CD14-positive monocyte (primary cell): ENCODE measurements at regions not wholly inside any gene's neighbourhood (a gene's known extent, or its start where the extent isn't known, plus 50 kb on each side); places are given as distances from the start of the nearest gene placed in this dataset.

Source experiments
- DNase-seq, 3 donors: peaks; one replicate each; pipeline ENCODE4 v3.0.0-alpha.2; 2011 to 2022
- H2AFZ ChIP-seq: 2 replicates; pipeline ENCODE4 v1.6.0; 2012; ENCODE audit warnings: mild to moderate bottlenecking, low read depth, low read length, inconsistent platforms; ENCODE audit not compliant: insufficient read depth, poor library complexity, severe bottlenecking
- H3K27ac ChIP-seq, 2 donors: 1 replicate in 1 of 2; 2 replicates in 1 of 2; pipeline ENCODE4 v1.5.1; 2012 to 2013; ENCODE audit warnings: low read length in 2 of 2, control low read depth in 1 of 2, inconsistent platforms in 1 of 2, low read depth in 1 of 2, mild to moderate bottlenecking in 1 of 2
- H3K27me3 ChIP-seq, 2 donors: one replicate each; pipeline versions ENCODE4 v1.6.0 to v1.6.1; 2011 to 2013; ENCODE audit warnings: low read length in 2 of 2; ENCODE audit not compliant: control insufficient read depth in 2 of 2, insufficient read depth in 2 of 2
- H3K36me3 ChIP-seq, 2 donors: replicated peaks in 1 of 2; 1 replicate in 1 of 2; 2 replicates in 1 of 2; pipeline versions ENCODE4 v1.5.1 to v1.6.1; 2012 to 2013; ENCODE audit warnings: low read length in 2 of 2, control low read depth in 1 of 2, inconsistent platforms in 1 of 2, mild to moderate bottlenecking in 1 of 2; ENCODE audit not compliant: insufficient read depth in 2 of 2, control insufficient read depth in 1 of 2
- H3K4me1 ChIP-seq, 2 donors: 1 replicate in 1 of 2; 2 replicates in 1 of 2; pipeline versions ENCODE4 v1.5.1 to v1.6.1; 2012 to 2013; ENCODE audit warnings: low read length in 2 of 2, control low read depth in 1 of 2, inconsistent platforms in 1 of 2, mild to moderate bottlenecking in 1 of 2, moderate library complexity in 1 of 2; ENCODE audit not compliant: insufficient read depth in 2 of 2, control insufficient read depth in 1 of 2
- H3K4me2 ChIP-seq: replicated peaks from 2 replicates; pipeline ENCODE3; 2012; ENCODE audit warnings: low read length, moderate library complexity, mild to moderate bottlenecking; ENCODE audit not compliant: poor library complexity, severe bottlenecking; ENCODE audit errors: extremely low read depth
- H3K4me3 ChIP-seq, 3 experiments: fragments of 200-600 bp in 1 of 3; sonication (generic) in 1 of 3; replicated peaks in 1 of 3; 1 replicate in 2 of 3; 2 replicates in 1 of 3; pipeline ENCODE4 v1.5.1; 2011 to 2013; ENCODE audit warnings: low read length in 3 of 3, mild to moderate bottlenecking in 3 of 3, control low read depth in 2 of 3, low read depth in 2 of 3, inconsistent platforms in 1 of 3, moderate library complexity in 1 of 3
- H3K79me2 ChIP-seq: 2 replicates; pipeline ENCODE4 v1.6.0; 2012; ENCODE audit warnings: mild to moderate bottlenecking, control low read depth, inconsistent platforms, low read length, moderate library complexity; ENCODE audit not compliant: insufficient read depth
- H3K9ac ChIP-seq: 2 replicates; pipeline ENCODE4 v1.6.0; 2017; ENCODE audit warnings: low read length, mild to moderate bottlenecking; ENCODE audit not compliant: insufficient read depth, poor library complexity, severe bottlenecking
- H3K9me3 ChIP-seq, 2 donors: replicated peaks in 1 of 2; 1 replicate in 1 of 2; 2 replicates in 1 of 2; pipeline versions ENCODE4 v1.5.1 to v1.6.1; 2012 to 2013; ENCODE audit warnings: low read length in 2 of 2, control low read depth in 1 of 2; ENCODE audit not compliant: control insufficient read depth in 1 of 2, insufficient read depth in 1 of 2
- H4K20me1 ChIP-seq: 2 replicates; pipeline ENCODE4 v1.6.0; 2012; ENCODE audit warnings: mild to moderate bottlenecking, low read length, control low read depth, moderate library complexity; ENCODE audit not compliant: insufficient read depth
- H3K27ac Mint-ChIP-seq, 7 donors: one replicate each; pipeline ENCODE4 v1.8.0; 2020; ENCODE audit warnings: mild to moderate bottlenecking in 7 of 7, mixed read lengths in 7 of 7, moderate library complexity in 6 of 7, inconsistent platforms in 2 of 7
- H3K27me3 Mint-ChIP-seq, 3 donors: one replicate each; pipeline ENCODE4 v1.8.0; 2021 to 2022; ENCODE audit warnings: low read depth in 3 of 3, mild to moderate bottlenecking in 3 of 3, mixed read lengths in 3 of 3, moderate library complexity in 3 of 3, inconsistent platforms in 1 of 3
- H3K36me3 Mint-ChIP-seq, 2 donors: one replicate each; pipeline ENCODE4 v1.8.0; 2020; ENCODE audit warnings: mixed read lengths in 2 of 2, inconsistent platforms in 1 of 2, mild to moderate bottlenecking in 1 of 2
- H3K4me1 Mint-ChIP-seq: one replicate; pipeline ENCODE4 v1.8.0; 2020; ENCODE audit warnings: mild to moderate bottlenecking, mixed read lengths
- H3K4me3 Mint-ChIP-seq, 2 donors: one replicate each; pipeline ENCODE4 v1.8.0; 2020; ENCODE audit warnings: mild to moderate bottlenecking in 2 of 2, mixed read lengths in 2 of 2, moderate library complexity in 1 of 2
- H3K9me3 Mint-ChIP-seq, 7 donors: one replicate each; pipeline ENCODE4 v1.8.0; 2020 to 2022; ENCODE audit warnings: mixed read lengths in 7 of 7, mild to moderate bottlenecking in 6 of 7, moderate library complexity in 6 of 7, inconsistent platforms in 2 of 7
- CTCF ChIP-seq: fragments of 200-600 bp; IDR thresholded peaks from one replicate; pipeline ENCODE4 v1.8.0; 2022; ENCODE audit warnings: antibody characterized with exemption, mild to moderate bottlenecking
- WGBS: methylation state at CpG from one replicate; pipeline ENCODE4 v1.1.5; 2013; ENCODE audit warnings: missing lambda C conversion rate; ENCODE audit not compliant: insufficient coverage; 5-methylcytosine and 5-hydroxymethylcytosine counted together
- intact Hi-C, 2 donors: fragments of 100-400 bp; cut with micrococcal nuclease; formaldehyde crosslinking; loops; one replicate each; pipeline versions ENCODE4 v1.15.0 to v1.15.1; 2023

- Histone ChIP-seq H3K27ac (no peak overlapping the region), H3K4me3 (no peak overlapping the region), H3K4me1 (no peaks in the 10 kb centered on the region), H3K4me2 (no peak overlapping the region), H3K79me2 (no peaks in the 10 kb centered on the region), H3K36me3 (no peaks in the 10 kb centered on the region), H3K9ac (no peak overlapping the region), H2AFZ (no peak overlapping the region), H3K27me3 (no peaks in the 10 kb centered on the region), H4K20me1 (no peaks in the 10 kb centered on the region), H3K9me3 (no peaks in the 10 kb centered on the region)
- intact Hi-C loops = no loop called here
- Mint-ChIP-seq H3K9me3 (peaks cover 0 to 5% (median 0%) of the 10 kb centered on the region in 7 donors), H3K27me3 (no peaks in the 10 kb centered on the region), H3K4me3 (no peak overlapping the region), H3K27ac (no peak overlapping the region), H3K36me3 (no peaks in the 10 kb centered on the region), H3K4me1 (no peaks in the 10 kb centered on the region)
- no CpG with 5 or more reads among the region's 1 CpG for WGBS
- no peak for TF ChIP-seq CTCF
- no peak for DNase-seq
Observed at GRCh38 chr4:166435449-166435848, 562.4 kb downstream of the TLL1 start.

GRCh38 chr4:166458756-166459155 is 585.7 kb downstream of the TLL1 start:
- H3K36me3 ChIP-seq = no peaks in the 10 kb centered on the region
- no peaks in the 10 kb centered on the region for H3K4me1 Mint-ChIP-seq
- H3K27ac Mint-ChIP-seq = no peak overlapping the region
- no peaks in the 10 kb centered on the region for H3K36me3 Mint-ChIP-seq
- H3K4me1 ChIP-seq = no peaks in the 10 kb centered on the region
- H3K27ac ChIP-seq = no peak overlapping the region
- no peaks in the 10 kb centered on the region for H3K79me2 ChIP-seq
- H3K4me3 ChIP-seq = no peak overlapping the region
- peaks cover 0 to 9% (median 2%) of the 10 kb centered on the region in 7 donors for H3K9me3 Mint-ChIP-seq
- H2AFZ ChIP-seq = no peak overlapping the region
- intact Hi-C loops = no loop called here
- H3K4me2 ChIP-seq = no peak overlapping the region
- H3K4me3 Mint-ChIP-seq = no peak overlapping the region
- H3K27me3 ChIP-seq = no peaks in the 10 kb centered on the region
- no peak for DNase-seq
- TF ChIP-seq CTCF = no peak
- H4K20me1 ChIP-seq = no peaks in the 10 kb centered on the region
- H3K9ac ChIP-seq = no peak overlapping the region
- peaks cover 0 to 8% of the 10 kb centered on the region in 2 donors for H3K9me3 ChIP-seq
- peaks cover 0 to 1% (median 0%) of the 10 kb centered on the region in 3 donors for H3K27me3 Mint-ChIP-seq
- WGBS = 100% methylated on average over 1 of the region's 1 CpG
